OCI-LY7 (cell line): ENCODE measurements at regions not wholly inside any gene's neighbourhood (a gene's known extent, or its start where the extent isn't known, plus 50 kb on each side); places are given as distances from the start of the nearest gene placed in this dataset.

Experiments used
- BruUV-seq: library from RNA; stranded (reverse); fragments of 400-500 nt; replicated peaks from 2 replicates; lab custom pipeline; 2021; lab: Mats Ljungman, UMichigan
- CTCF ChIA-PET: fragments of 300-600 bp; sonication (Branson Sonifier 250); formaldehyde crosslinking; loops from one replicate; lab custom pipeline; 2022; ENCODE audit warnings: antibody characterized with exemption; ENCODE audit not compliant: unreplicated experiment; lab: Charles Lee
- POLR2A ChIA-PET: fragments of 300-600 bp; sonication (Branson Sonifier 250); formaldehyde crosslinking; loops from one replicate; lab custom pipeline; 2022; ENCODE audit warnings: antibody characterized with exemption; lab: Charles Lee
- DNase-seq: peaks from one replicate; pipeline ENCODE4 v3.0.0-alpha.2; 2015; ENCODE audit warnings: low spot score
- H2AFZ ChIP-seq: fragments of 200-600 bp; sonication (generic), shearing (Covaris generic); 2 replicates; pipeline ENCODE4 v1.6.1; 2014; ENCODE audit warnings: mild to moderate bottlenecking, antibody characterized with exemption, low read length, moderate library complexity
- H3K27ac ChIP-seq: fragments of 200-600 bp; sonication (generic); 2 replicates; pipeline ENCODE4 v1.5.1; 2014; ENCODE audit warnings: mixed run types, low read depth, mild to moderate bottlenecking, moderate library complexity, low read length, inconsistent platforms; ENCODE audit not compliant: poor library complexity, severe bottlenecking
- H3K36me3 ChIP-seq: fragments of 200-600 bp; sonication (generic); 2 replicates; pipeline ENCODE4 v1.6.1; 2014; ENCODE audit warnings: mild to moderate bottlenecking, antibody characterized with exemption, low read length, moderate library complexity, mixed read lengths; ENCODE audit not compliant: insufficient read depth
- H3K4me1 ChIP-seq: fragments of 200-600 bp; sonication (generic); 2 replicates; pipeline ENCODE4 v1.5.1; 2014; ENCODE audit warnings: mild to moderate bottlenecking, low read length; ENCODE audit not compliant: insufficient read depth, poor library complexity, severe bottlenecking
- H3K4me2 ChIP-seq: fragments of 200-600 bp; sonication (generic); 2 replicates; pipeline ENCODE4 v1.6.1; 2014; ENCODE audit warnings: mild to moderate bottlenecking, low read length
- H3K4me3 ChIP-seq: fragments of 200-600 bp; sonication (generic); 2 replicates; pipeline ENCODE4 v1.5.1; 2014; ENCODE audit warnings: mild to moderate bottlenecking, low read depth, low read length; ENCODE audit not compliant: poor library complexity, severe bottlenecking
- H3K79me2 ChIP-seq: fragments of 200-600 bp; sonication (generic); 2 replicates; pipeline ENCODE4 v1.6.1; 2016; ENCODE audit warnings: low read depth, mild to moderate bottlenecking, low read length, moderate library complexity, mixed read lengths; ENCODE audit not compliant: insufficient read depth
- H3K9me2 ChIP-seq: fragments of 200-600 bp; sonication (generic); 2 replicates; pipeline ENCODE4 v1.6.1; 2016; ENCODE audit warnings: mild to moderate bottlenecking, low read length, mixed read lengths; ENCODE audit not compliant: insufficient read depth
- H3K9me3 ChIP-seq: fragments of 200-600 bp; sonication (generic); 2 replicates; pipeline ENCODE4 v1.6.1; 2014; ENCODE audit warnings: mild to moderate bottlenecking, mixed run types, low read length, mixed read lengths
- H4K20me1 ChIP-seq: fragments of 200-600 bp; sonication (generic); 2 replicates; pipeline ENCODE4 v1.6.1; 2014; ENCODE audit warnings: mild to moderate bottlenecking, antibody characterized with exemption, low read length, moderate library complexity, mixed read lengths; ENCODE audit not compliant: insufficient read depth
- CTCF ChIP-seq: fragments of 200-600 bp; sonication (generic); conservative IDR thresholded peaks from 2 replicates; pipeline ENCODE4 v1.5.1; 2014; ENCODE audit warnings: mild to moderate bottlenecking, antibody characterized with exemption, low read length, moderate library complexity, mixed read lengths
- EZH2phosphoT487 ChIP-seq: fragments of 200-600 bp; sonication (generic); IDR thresholded peaks from 2 replicates; pipeline ENCODE4 v1.6.1; 2018; ENCODE audit warnings: low read depth, borderline replicate concordance, mild to moderate bottlenecking, mixed run types, antibody characterized with exemption, low read length, moderate library complexity, mixed read lengths
- intact Hi-C: fragments of 100-400 bp; cut with micrococcal nuclease; formaldehyde crosslinking; loops from one replicate; pipeline ENCODE4 v1.10.0; 2022; ENCODE audit not compliant: unreplicated experiment

- H3K36me3 ChIP-seq: no peaks in the 10 kb centered on the region
- no peaks in the 10 kb centered on the region for H3K9me3 ChIP-seq
- H3K4me3 ChIP-seq: no peak overlapping the region
- TF ChIP-seq CTCF (no peak), EZH2phosphoT487 (no peak)
- DNase-seq: no peak
- H4K20me1 ChIP-seq: no peaks in the 10 kb centered on the region
- H3K4me2 ChIP-seq: no peak overlapping the region
- H3K4me1 ChIP-seq: no peaks in the 10 kb centered on the region
- H3K79me2 ChIP-seq: no peaks in the 10 kb centered on the region
- H3K27ac ChIP-seq: no peak overlapping the region
- no peaks in the 10 kb centered on the region for H3K9me2 ChIP-seq
- CTCF ChIA-PET: no interaction called here
- BruUV-seq: no TSS peak
- no peak overlapping the region for H2AFZ ChIP-seq
- POLR2A ChIA-PET: no interaction called here
- intact Hi-C loops: no loop called here
Observed at GRCh38 chr1:222910699-222911098, 95.9 kb downstream of the DISP1 start.

- Histone ChIP-seq H3K9me2 (no peaks in the 10 kb centered on the region), H3K36me3 (no peaks in the 10 kb centered on the region), H3K4me2 (no peak overlapping the region), H2AFZ (no peak overlapping the region), H4K20me1 (no peaks in the 10 kb centered on the region), H3K27ac (no peak overlapping the region), H3K4me1 (no peaks in the 10 kb centered on the region), H3K9me3 (no peaks in the 10 kb centered on the region), H3K4me3 (no peak overlapping the region), H3K79me2 (no peaks in the 10 kb centered on the region)
- ChIA-PET POLR2A (interaction anchor here (0.5 to 0.7 kb wide), 3 partner anchors 10 to 1651 kb away, joined by 3 read pairs; no protein-coding TSS in a partner anchor), CTCF (no interaction called here)
- TF ChIP-seq EZH2phosphoT487: no peak
- no peak for TF ChIP-seq CTCF
- BruUV-seq: no TSS peak
- intact Hi-C loops: no loop called here
- no peak for DNase-seq
Observed at GRCh38 chr1:222911866-222912265, 97.0 kb downstream of the DISP1 start.

- ChIA-PET CTCF (no interaction called here), POLR2A (no interaction called here)
- H3K36me3 ChIP-seq: no peaks in the 10 kb centered on the region
- H3K4me3 ChIP-seq: no peak overlapping the region
- BruUV-seq: no TSS peak
- no peak overlapping the region for H3K27ac ChIP-seq
- H3K9me2 ChIP-seq: no peaks in the 10 kb centered on the region
- no peak overlapping the region for H3K4me2 ChIP-seq
- intact Hi-C loops: no loop called here
- H3K79me2 ChIP-seq: no peaks in the 10 kb centered on the region
- H2AFZ ChIP-seq: no peak overlapping the region
- H3K9me3 ChIP-seq: no peaks in the 10 kb centered on the region
- no peaks in the 10 kb centered on the region for H3K4me1 ChIP-seq
- no peaks in the 10 kb centered on the region for H4K20me1 ChIP-seq
- DNase-seq: no peak
- TF ChIP-seq CTCF (no peak), EZH2phosphoT487 (no peak)
Observed at GRCh38 chr1:222912730-222913129, 97.9 kb downstream of the DISP1 start.
